ENCODE measurements at regions not wholly inside any gene's neighbourhood (a gene's known extent, or its start where the extent isn't known, plus 50 kb on each side); places are given as distances from the start of the nearest gene placed in this dataset.

DNA sequence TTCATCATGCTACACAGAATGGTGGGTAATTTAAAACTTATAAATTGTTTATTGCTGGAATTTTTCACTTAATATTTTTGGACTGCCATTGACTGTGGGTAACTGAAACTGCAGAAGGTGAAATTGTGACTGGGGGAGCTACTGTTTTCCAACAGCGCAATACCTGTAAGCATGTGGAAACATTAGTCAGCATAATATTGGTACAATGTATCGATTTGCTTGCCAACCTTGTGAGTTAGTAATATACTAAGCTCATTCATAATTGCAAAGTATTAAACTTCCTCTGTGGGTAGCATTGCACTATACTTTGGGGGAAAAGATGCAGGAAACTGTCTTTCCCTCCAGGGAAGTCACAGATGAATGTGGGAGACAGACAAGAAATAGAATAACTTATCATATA is 766.5 kb downstream of the HDGFL1 start:
- H3K4me3 ChIP-seq: no peak overlapping the region
- no peaks in the 10 kb centered on the region for H3K4me1 ChIP-seq (ENCODE audit: control insufficient read depth in 5 of 5, insufficient read depth in 5 of 5, low read length in 5 of 5)
- TF ChIP-seq CTCF (IDR thresholded peaks at IDR 0.05; ENCODE audit: control extremely low read depth, extremely low read depth): no peak
- no peak overlapping the region for H3K27ac ChIP-seq (ENCODE audit: low read depth in 1 of 2, low read length in 1 of 2)
- no peak overlapping the region for H3K9ac ChIP-seq (ENCODE audit: insufficient read depth in 1 of 2, low read length in 2 of 2)
- 93 to 95% methylated on average over 2 of the region's 2 CpGs for WGBS, 2 donors
- ATAC-seq (ENCODE audit: insufficient read depth, low FRiP score) (no peak), DNase-seq (no peak)
- H3K36me3 ChIP-seq (ENCODE audit: control insufficient read depth in 4 of 4, insufficient read depth in 4 of 4, low read length in 4 of 4): no peaks in the 10 kb centered on the region
- H3K27me3 ChIP-seq (ENCODE audit: control insufficient read depth in 3 of 3, insufficient read depth in 3 of 3, low read length in 2 of 3): no peaks in the 10 kb centered on the region
- peaks cover 0 to 3% (median 0%) of the 10 kb centered on the region in 4 donors for H3K9me3 ChIP-seq (ENCODE audit: control insufficient read depth in 4 of 4, insufficient read depth in 3 of 4, low read length in 3 of 4)

GRCh38 chr6:23339268-23339667 is 769.9 kb downstream of the HDGFL1 start:
- no peak for TF ChIP-seq CTCF (IDR thresholded peaks at IDR 0.05; ENCODE audit: control extremely low read depth, extremely low read depth)
- DNase-seq (no peak), ATAC-seq (ENCODE audit: insufficient read depth, low FRiP score) (no peak)
- no peaks in the 10 kb centered on the region for H3K36me3 ChIP-seq (ENCODE audit: control insufficient read depth in 4 of 4, insufficient read depth in 4 of 4, low read length in 4 of 4)
- H3K9me3 ChIP-seq (ENCODE audit: control insufficient read depth in 4 of 4, insufficient read depth in 3 of 4, low read length in 3 of 4): peaks cover 0 to 2% (median 0%) of the 10 kb centered on the region in 4 donors
- WGBS, 2 donors: 92 to 93% methylated on average over 3 of the region's 3 CpGs
- H3K9ac ChIP-seq (ENCODE audit: insufficient read depth in 1 of 2, low read length in 2 of 2): no peak overlapping the region
- no peaks in the 10 kb centered on the region for H3K4me1 ChIP-seq (ENCODE audit: control insufficient read depth in 5 of 5, insufficient read depth in 5 of 5, low read length in 5 of 5)
- H3K4me3 ChIP-seq: no peak overlapping the region
- no peaks in the 10 kb centered on the region for H3K27me3 ChIP-seq (ENCODE audit: control insufficient read depth in 3 of 3, insufficient read depth in 3 of 3, low read length in 2 of 3)
- H3K27ac ChIP-seq (ENCODE audit: low read depth in 1 of 2, low read length in 1 of 2): no peak overlapping the region

DNA sequence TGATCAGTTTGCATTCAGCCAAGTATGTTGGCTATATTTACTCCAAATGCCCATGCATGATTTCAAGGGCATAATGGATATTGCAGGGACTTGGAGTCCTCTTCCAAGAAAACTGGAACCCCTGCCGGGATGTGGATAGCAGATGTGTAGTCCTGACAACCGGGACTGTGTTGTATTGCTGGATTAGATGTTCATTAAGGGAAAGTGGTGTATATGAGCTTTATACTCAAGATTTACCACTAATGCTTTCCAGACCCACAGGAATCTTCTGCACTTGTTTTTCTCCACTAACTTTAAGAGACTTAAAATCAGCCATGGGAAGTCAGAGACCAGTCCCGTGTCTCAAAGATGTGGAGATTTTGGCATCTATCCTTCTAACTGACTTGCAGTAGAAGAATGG is 770.9 kb downstream of the HDGFL1 start:
- Histone ChIP-seq H3K4me1 (ENCODE audit: control insufficient read depth in 5 of 5, insufficient read depth in 5 of 5, low read length in 5 of 5) (no peaks in the 10 kb centered on the region), H3K9ac (ENCODE audit: insufficient read depth in 1 of 2, low read length in 2 of 2) (no peak overlapping the region), H3K9me3 (ENCODE audit: control insufficient read depth in 4 of 4, insufficient read depth in 3 of 4, low read length in 3 of 4) (peaks cover 0 to 2% (median 0%) of the 10 kb centered on the region in 4 donors), H3K4me3 (no peak overlapping the region), H3K36me3 (ENCODE audit: control insufficient read depth in 4 of 4, insufficient read depth in 4 of 4, low read length in 4 of 4) (no peaks in the 10 kb centered on the region), H3K27me3 (ENCODE audit: control insufficient read depth in 3 of 3, insufficient read depth in 3 of 3, low read length in 2 of 3) (no peaks in the 10 kb centered on the region), H3K27ac (ENCODE audit: low read depth in 1 of 2, low read length in 1 of 2) (no peak overlapping the region)
- DNase-seq (no peak), ATAC-seq (ENCODE audit: insufficient read depth, low FRiP score) (no peak)
- WGBS, 2 donors: 86 to 94% methylated on average over 3 of the region's 3 CpGs
- no peak for TF ChIP-seq CTCF (IDR thresholded peaks at IDR 0.05; ENCODE audit: control extremely low read depth, extremely low read depth)

DNA sequence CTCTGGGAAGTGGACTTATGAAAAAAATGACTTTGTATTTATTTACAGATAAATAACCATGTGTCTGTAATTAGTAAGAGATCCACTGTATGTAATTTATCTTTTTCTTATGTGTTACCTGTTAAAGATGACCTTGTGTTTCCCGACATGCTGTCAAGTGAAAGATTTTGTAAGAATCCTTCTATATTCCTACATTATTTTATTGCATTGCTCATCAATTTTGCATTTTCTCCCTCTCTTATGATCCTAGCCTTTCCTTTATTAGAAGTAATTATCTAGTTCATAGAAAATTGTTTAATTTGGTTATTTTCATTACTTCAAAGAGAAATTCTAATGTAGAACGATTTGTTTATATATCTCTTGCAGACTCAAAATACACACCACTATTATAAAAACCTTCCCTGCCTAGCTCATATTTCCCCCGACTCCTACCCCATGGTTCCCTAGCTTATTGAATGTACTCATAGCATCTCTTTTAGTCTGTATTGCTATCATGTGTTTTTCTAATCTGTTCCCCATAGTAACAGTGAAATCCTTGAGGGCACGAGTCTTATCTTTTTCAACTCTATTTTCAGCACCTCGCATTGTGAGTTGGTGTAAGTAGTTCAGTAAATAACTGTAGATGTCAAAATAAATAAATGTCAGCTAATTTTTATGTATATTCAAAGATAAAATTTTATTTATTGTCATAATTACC is 774.4 kb downstream of the HDGFL1 start:
- WGBS, 2 donors: 83 to 91% methylated on average over 5 of the region's 5 CpGs
- Histone ChIP-seq H3K27me3 (ENCODE audit: control insufficient read depth in 3 of 3, insufficient read depth in 3 of 3, low read length in 2 of 3) (no peaks in the 10 kb centered on the region), H3K4me3 (no peak overlapping the region), H3K27ac (ENCODE audit: low read depth in 1 of 2, low read length in 1 of 2) (no peak overlapping the region), H3K9ac (ENCODE audit: insufficient read depth in 1 of 2, low read length in 2 of 2) (no peak overlapping the region), H3K4me1 (ENCODE audit: control insufficient read depth in 5 of 5, insufficient read depth in 5 of 5, low read length in 5 of 5) (peaks cover 0 to 2% (median 0%) of the 10 kb centered on the region in 5 donors), H3K9me3 (ENCODE audit: control insufficient read depth in 4 of 4, insufficient read depth in 3 of 4, low read length in 3 of 4) (peaks cover 0 to 2% (median 0%) of the 10 kb centered on the region in 4 donors), H3K36me3 (ENCODE audit: control insufficient read depth in 4 of 4, insufficient read depth in 4 of 4, low read length in 4 of 4) (no peaks in the 10 kb centered on the region)
- ATAC-seq (ENCODE audit: insufficient read depth, low FRiP score) (no peak), DNase-seq (no peak)
- TF ChIP-seq CTCF (IDR thresholded peaks at IDR 0.05; ENCODE audit: control extremely low read depth, extremely low read depth): no peak

All from lung (tissue), 11 donors.